Stimulated activated memory B cell treated with anti-CD40 and anti-IgM and Interleukin-4, amounts not matched to agents 10 μg/mL and 1 μg/mL and 100 μg/mL, for 72 hours (primary cell): ENCODE measurements at regions not wholly inside any gene's neighbourhood (a gene's known extent, or its start where the extent isn't known, plus 50 kb on each side); places are given as distances from the start of the nearest gene placed in this dataset.
"Not testable (repeated sequence)": the region's sequence is repeated elsewhere in the genome, so short reads cannot be mapped to it uniquely, and the experiment has no call there.

Experiments used
- ATAC-seq: fragments of 150-1000 bp; cut with Tn5 transposase; 2 replicates; pipeline ENCODE4 v1.10.0; 2021
- H3K27ac Mint-ChIP-seq: one replicate; pipeline ENCODE4 v1.8.0; 2022; ENCODE audit warnings: mild to moderate bottlenecking, mixed read lengths
- H3K27me3 Mint-ChIP-seq: one replicate; pipeline ENCODE4 v1.8.0; 2022; ENCODE audit warnings: mixed read lengths
- H3K36me3 Mint-ChIP-seq: one replicate; pipeline ENCODE4 v1.8.0; 2022; ENCODE audit warnings: mixed read lengths
- H3K4me1 Mint-ChIP-seq: one replicate; pipeline ENCODE4 v1.8.0; 2022; ENCODE audit warnings: mixed read lengths
- H3K4me3 Mint-ChIP-seq: one replicate; pipeline ENCODE4 v1.8.0; 2022; ENCODE audit warnings: mild to moderate bottlenecking, moderate library complexity, mixed read lengths
- H3K9me3 Mint-ChIP-seq: one replicate; pipeline ENCODE4 v1.8.0; 2022; ENCODE audit warnings: mixed read lengths

- ATAC-seq = no peak
- peaks cover 12% of the 10 kb centered on the region for H3K9me3 Mint-ChIP-seq
Measured at GRCh38 chr12:42885677-42886076, 296.1 kb upstream of the PRICKLE1 start.

GRCh38 chr12:42884116-42884515, 294.6 kb upstream of the PRICKLE1 start:
- H3K4me3 Mint-ChIP-seq = no peak overlapping the region
- no peak overlapping the region for H3K27ac Mint-ChIP-seq
- H3K27me3 Mint-ChIP-seq = peaks cover 17% of the 10 kb centered on the region
- peaks cover 13% of the 10 kb centered on the region for H3K9me3 Mint-ChIP-seq
- peaks cover 6% of the 10 kb centered on the region for H3K36me3 Mint-ChIP-seq
- no peaks in the 10 kb centered on the region for H3K4me1 Mint-ChIP-seq
- no peak for ATAC-seq

More at GRCh38 chr12:42885677-42886076, 296.1 kb upstream of the PRICKLE1 start:
- H3K36me3 Mint-ChIP-seq = peaks cover 6% of the 10 kb centered on the region
- H3K4me3 Mint-ChIP-seq = no peak overlapping the region
- H3K27me3 Mint-ChIP-seq = peaks cover 17% of the 10 kb centered on the region
- no peak overlapping the region for H3K27ac Mint-ChIP-seq
- no peaks in the 10 kb centered on the region for H3K4me1 Mint-ChIP-seq

GRCh38 chr12:42873401-42873800, 283.9 kb upstream of the PRICKLE1 start:
- Mint-ChIP-seq H3K9me3 (no peaks in the 10 kb centered on the region), H3K27me3 (no peaks in the 10 kb centered on the region), H3K4me1 (no peaks in the 10 kb centered on the region), H3K27ac (no peak overlapping the region), H3K36me3 (no peaks in the 10 kb centered on the region), H3K4me3 (no peak overlapping the region)
- ATAC-seq = no peak

GRCh38 chr12:42871816-42872215, 282.3 kb upstream of the PRICKLE1 start:
- no peak for ATAC-seq
- H3K4me3 Mint-ChIP-seq = no peak overlapping the region
- H3K9me3 Mint-ChIP-seq = no peaks in the 10 kb centered on the region
- no peaks in the 10 kb centered on the region for H3K36me3 Mint-ChIP-seq
- no peak overlapping the region for H3K27ac Mint-ChIP-seq
- H3K4me1 Mint-ChIP-seq = no peaks in the 10 kb centered on the region
- no peaks in the 10 kb centered on the region for H3K27me3 Mint-ChIP-seq

GRCh38 chr12:42868291-42868690, 278.7 kb upstream of the PRICKLE1 start:
- no peaks in the 10 kb centered on the region for H3K4me1 Mint-ChIP-seq
- no peak overlapping the region for H3K4me3 Mint-ChIP-seq
- H3K27ac Mint-ChIP-seq = no peak overlapping the region
- H3K27me3 Mint-ChIP-seq = no peaks in the 10 kb centered on the region
- H3K36me3 Mint-ChIP-seq = no peaks in the 10 kb centered on the region
- ATAC-seq = no peak
- H3K9me3 Mint-ChIP-seq = no peaks in the 10 kb centered on the region

GRCh38 chr12:42865282-42865681, 275.7 kb upstream of the PRICKLE1 start:
- ATAC-seq = no peak
- H3K4me3 Mint-ChIP-seq = no peak overlapping the region
- H3K27ac Mint-ChIP-seq = no peak overlapping the region
- no peaks in the 10 kb centered on the region for H3K4me1 Mint-ChIP-seq
- H3K27me3 Mint-ChIP-seq = no peaks in the 10 kb centered on the region
- H3K36me3 Mint-ChIP-seq = no peaks in the 10 kb centered on the region
- no peaks in the 10 kb centered on the region for H3K9me3 Mint-ChIP-seq

- H3K4me3 Mint-ChIP-seq = no peak overlapping the region
- H3K36me3 Mint-ChIP-seq = no peaks in the 10 kb centered on the region
- no peak for ATAC-seq
- no peaks in the 10 kb centered on the region for H3K9me3 Mint-ChIP-seq
- H3K27ac Mint-ChIP-seq = no peak overlapping the region
- no peaks in the 10 kb centered on the region for H3K27me3 Mint-ChIP-seq
- no peaks in the 10 kb centered on the region for H3K4me1 Mint-ChIP-seq
Measured at GRCh38 chr12:42862055-42862454, 272.5 kb upstream of the PRICKLE1 start.

GRCh38 chr12:42860331-42860730, 270.8 kb upstream of the PRICKLE1 start:
- H3K4me3 Mint-ChIP-seq, H3K4me1 Mint-ChIP-seq, H3K27me3 Mint-ChIP-seq, ATAC-seq, H3K27ac Mint-ChIP-seq, H3K9me3 Mint-ChIP-seq, H3K36me3 Mint-ChIP-seq: not testable (repeated sequence)

GRCh38 chr12:42859612-42860011, 270.1 kb upstream of the PRICKLE1 start:
- no peak for ATAC-seq
- Mint-ChIP-seq H3K36me3 (no peaks in the 10 kb centered on the region), H3K9me3 (no peaks in the 10 kb centered on the region), H3K4me3 (no peak overlapping the region), H3K27ac (no peak overlapping the region), H3K27me3 (no peaks in the 10 kb centered on the region), H3K4me1 (no peaks in the 10 kb centered on the region)

GRCh38 chr12:42857106-42857505, 267.6 kb upstream of the PRICKLE1 start:
- Mint-ChIP-seq H3K36me3 (no peaks in the 10 kb centered on the region), H3K27ac (no peak overlapping the region), H3K4me3 (no peak overlapping the region), H3K4me1 (no peaks in the 10 kb centered on the region), H3K27me3 (no peaks in the 10 kb centered on the region), H3K9me3 (no peaks in the 10 kb centered on the region)
- ATAC-seq = no peak

- Mint-ChIP-seq H3K9me3 (no peaks in the 10 kb centered on the region), H3K27me3 (peaks cover 10% of the 10 kb centered on the region)
Measured at GRCh38 chr12:42855362-42855950, 265.9 kb upstream of the PRICKLE1 start.

GRCh38 chr12:42854826-42855225, 265.3 kb upstream of the PRICKLE1 start:
- Mint-ChIP-seq H3K27me3 (peaks cover 10% of the 10 kb centered on the region), H3K27ac (no peak overlapping the region), H3K36me3 (no peaks in the 10 kb centered on the region), H3K4me3 (no peak overlapping the region), H3K4me1 (no peaks in the 10 kb centered on the region), H3K9me3 (no peaks in the 10 kb centered on the region)
- ATAC-seq = no peak

More at GRCh38 chr12:42855362-42855950, 265.9 kb upstream of the PRICKLE1 start:
- Mint-ChIP-seq H3K4me3 (no peak overlapping the region), H3K27ac (no peak overlapping the region), H3K4me1 (no peaks in the 10 kb centered on the region), H3K36me3 (no peaks in the 10 kb centered on the region)
- ATAC-seq = no peak

- ATAC-seq = no peak
- no peaks in the 10 kb centered on the region for H3K9me3 Mint-ChIP-seq
- no peak overlapping the region for H3K27ac Mint-ChIP-seq
- no peak overlapping the region for H3K4me3 Mint-ChIP-seq
- H3K36me3 Mint-ChIP-seq = no peaks in the 10 kb centered on the region
- H3K4me1 Mint-ChIP-seq = no peaks in the 10 kb centered on the region
- H3K27me3 Mint-ChIP-seq = peaks cover 10% of the 10 kb centered on the region
Measured at GRCh38 chr12:42854208-42854607, 264.7 kb upstream of the PRICKLE1 start.

- Mint-ChIP-seq H3K4me3 (no peak overlapping the region), H3K4me1 (no peaks in the 10 kb centered on the region), H3K27me3 (peaks cover 10% of the 10 kb centered on the region), H3K36me3 (no peaks in the 10 kb centered on the region), H3K27ac (no peak overlapping the region), H3K9me3 (no peaks in the 10 kb centered on the region)
- no peak for ATAC-seq
Measured at GRCh38 chr12:42853370-42854140, 264.0 kb upstream of the PRICKLE1 start.

- Mint-ChIP-seq H3K4me1 (no peaks in the 10 kb centered on the region), H3K4me3 (no peak overlapping the region), H3K36me3 (no peaks in the 10 kb centered on the region), H3K9me3 (peaks cover 3% of the 10 kb centered on the region), H3K27me3 (peaks cover 32% of the 10 kb centered on the region), H3K27ac (no peak overlapping the region)
- peak; percentile 27 for ATAC-seq
Measured at GRCh38 chr12:42846782-42847181, 257.2 kb upstream of the PRICKLE1 start.

GRCh38 chr12:42834062-42834461, 244.5 kb upstream of the PRICKLE1 start:
- Mint-ChIP-seq H3K4me1 (no peaks in the 10 kb centered on the region), H3K27me3 (no peaks in the 10 kb centered on the region), H3K9me3 (no peaks in the 10 kb centered on the region), H3K27ac (no peak overlapping the region), H3K4me3 (no peak overlapping the region), H3K36me3 (no peaks in the 10 kb centered on the region)
- no peak for ATAC-seq
